ENCODE measurements at regions not wholly inside any gene's neighbourhood (a gene's known extent, or its start where the extent isn't known, plus 50 kb on each side); places are given as distances from the start of the nearest gene placed in this dataset.

- H3K4me1 ChIP-seq (ENCODE audit: control insufficient read depth in 3 of 3, insufficient read depth in 3 of 3, low read length in 3 of 3), result no peaks in the 10 kb centered on the region
- no peaks in the 10 kb centered on the region for H3K9me3 ChIP-seq (ENCODE audit: control insufficient read depth in 3 of 3, low read length in 3 of 3)
- H3K4me3 ChIP-seq (ENCODE audit: low read length in 3 of 3), result no peak overlapping the region
- H3K9ac ChIP-seq (ENCODE audit: low read depth in 1 of 3, low read length in 3 of 3), result no peak overlapping the region
- no peak overlapping the region for H3K27ac ChIP-seq (ENCODE audit: low read depth, low read length)
- H3K36me3 ChIP-seq (ENCODE audit: control insufficient read depth in 3 of 3, insufficient read depth in 3 of 3, low read length in 3 of 3), result no peaks in the 10 kb centered on the region
- H3K27me3 ChIP-seq (ENCODE audit: control insufficient read depth in 3 of 3, insufficient read depth in 3 of 3, low read length in 3 of 3), result no peaks in the 10 kb centered on the region
These were observed 316.8 kb upstream of the ATP10A start for GRCh38 chr15:26179906-26180305.

GRCh38 chr15:26178640-26179220, 315.6 kb upstream of the ATP10A start:
- Histone ChIP-seq H3K9me3 (ENCODE audit: control insufficient read depth in 3 of 3, low read length in 3 of 3) (no peaks in the 10 kb centered on the region), H3K27ac (ENCODE audit: low read depth, low read length) (no peak overlapping the region), H3K4me1 (ENCODE audit: control insufficient read depth in 3 of 3, insufficient read depth in 3 of 3, low read length in 3 of 3) (no peaks in the 10 kb centered on the region), H3K9ac (ENCODE audit: low read depth in 1 of 3, low read length in 3 of 3) (no peak overlapping the region), H3K36me3 (ENCODE audit: control insufficient read depth in 3 of 3, insufficient read depth in 3 of 3, low read length in 3 of 3) (no peaks in the 10 kb centered on the region), H3K4me3 (ENCODE audit: low read length in 3 of 3) (no peak overlapping the region), H3K27me3 (ENCODE audit: control insufficient read depth in 3 of 3, insufficient read depth in 3 of 3, low read length in 3 of 3) (no peaks in the 10 kb centered on the region)

- no peak overlapping the region for H3K9ac ChIP-seq (ENCODE audit: low read depth in 1 of 3, low read length in 3 of 3)
- no peaks in the 10 kb centered on the region for H3K27me3 ChIP-seq (ENCODE audit: control insufficient read depth in 3 of 3, insufficient read depth in 3 of 3, low read length in 3 of 3)
- H3K36me3 ChIP-seq (ENCODE audit: control insufficient read depth in 3 of 3, insufficient read depth in 3 of 3, low read length in 3 of 3), result no peaks in the 10 kb centered on the region
- no peak overlapping the region for H3K27ac ChIP-seq (ENCODE audit: low read depth, low read length)
- H3K9me3 ChIP-seq (ENCODE audit: control insufficient read depth in 3 of 3, low read length in 3 of 3), result no peaks in the 10 kb centered on the region
- no peak overlapping the region for H3K4me3 ChIP-seq (ENCODE audit: low read length in 3 of 3)
- H3K4me1 ChIP-seq (ENCODE audit: control insufficient read depth in 3 of 3, insufficient read depth in 3 of 3, low read length in 3 of 3), result no peaks in the 10 kb centered on the region
These were observed 314.7 kb upstream of the ATP10A start for GRCh38 chr15:26177816-26178215.

GRCh38 chr15:26176831-26177230, 313.7 kb upstream of the ATP10A start:
- no peak overlapping the region for H3K9ac ChIP-seq (ENCODE audit: low read depth in 1 of 3, low read length in 3 of 3)
- H3K4me3 ChIP-seq (ENCODE audit: low read length in 3 of 3), result no peak overlapping the region
- no peaks in the 10 kb centered on the region for H3K36me3 ChIP-seq (ENCODE audit: control insufficient read depth in 3 of 3, insufficient read depth in 3 of 3, low read length in 3 of 3)
- no peaks in the 10 kb centered on the region for H3K9me3 ChIP-seq (ENCODE audit: control insufficient read depth in 3 of 3, low read length in 3 of 3)
- H3K27me3 ChIP-seq (ENCODE audit: control insufficient read depth in 3 of 3, insufficient read depth in 3 of 3, low read length in 3 of 3), result no peaks in the 10 kb centered on the region
- no peak overlapping the region for H3K27ac ChIP-seq (ENCODE audit: low read depth, low read length)
- H3K4me1 ChIP-seq (ENCODE audit: control insufficient read depth in 3 of 3, insufficient read depth in 3 of 3, low read length in 3 of 3), result no peaks in the 10 kb centered on the region

- Histone ChIP-seq H3K36me3 (ENCODE audit: control insufficient read depth in 3 of 3, insufficient read depth in 3 of 3, low read length in 3 of 3) (no peaks in the 10 kb centered on the region), H3K27ac (ENCODE audit: low read depth, low read length) (no peak overlapping the region), H3K4me1 (ENCODE audit: control insufficient read depth in 3 of 3, insufficient read depth in 3 of 3, low read length in 3 of 3) (no peaks in the 10 kb centered on the region)
These were observed 308.1 kb upstream of the ATP10A start for GRCh38 chr15:26171266-26171665.

GRCh38 chr15:26166429-26166828, 303.3 kb upstream of the ATP10A start:
- no peak overlapping the region for H3K27ac ChIP-seq (ENCODE audit: low read depth, low read length)
- H3K36me3 ChIP-seq (ENCODE audit: control insufficient read depth in 3 of 3, insufficient read depth in 3 of 3, low read length in 3 of 3), result no peaks in the 10 kb centered on the region
- no peak overlapping the region for H3K9ac ChIP-seq (ENCODE audit: low read depth in 1 of 3, low read length in 3 of 3)
- no peaks in the 10 kb centered on the region for H3K9me3 ChIP-seq (ENCODE audit: control insufficient read depth in 3 of 3, low read length in 3 of 3)
- H3K4me1 ChIP-seq (ENCODE audit: control insufficient read depth in 3 of 3, insufficient read depth in 3 of 3, low read length in 3 of 3), result no peaks in the 10 kb centered on the region
- H3K4me3 ChIP-seq (ENCODE audit: low read length in 3 of 3), result no peak overlapping the region
- H3K27me3 ChIP-seq (ENCODE audit: control insufficient read depth in 3 of 3, insufficient read depth in 3 of 3, low read length in 3 of 3), result no peaks in the 10 kb centered on the region

More at GRCh38 chr15:26171266-26171665, 308.1 kb upstream of the ATP10A start:
- H3K9ac ChIP-seq (ENCODE audit: low read depth in 1 of 3, low read length in 3 of 3), result no peak overlapping the region
- H3K9me3 ChIP-seq (ENCODE audit: control insufficient read depth in 3 of 3, low read length in 3 of 3), result no peaks in the 10 kb centered on the region
- H3K4me3 ChIP-seq (ENCODE audit: low read length in 3 of 3), result no peak overlapping the region
- no peaks in the 10 kb centered on the region for H3K27me3 ChIP-seq (ENCODE audit: control insufficient read depth in 3 of 3, insufficient read depth in 3 of 3, low read length in 3 of 3)

- Histone ChIP-seq H3K4me3 (ENCODE audit: low read length in 3 of 3) (no peak overlapping the region), H3K4me1 (ENCODE audit: control insufficient read depth in 3 of 3, insufficient read depth in 3 of 3, low read length in 3 of 3) (no peaks in the 10 kb centered on the region), H3K9me3 (ENCODE audit: control insufficient read depth in 3 of 3, low read length in 3 of 3) (no peaks in the 10 kb centered on the region), H3K27me3 (ENCODE audit: control insufficient read depth in 3 of 3, insufficient read depth in 3 of 3, low read length in 3 of 3) (no peaks in the 10 kb centered on the region), H3K36me3 (ENCODE audit: control insufficient read depth in 3 of 3, insufficient read depth in 3 of 3, low read length in 3 of 3) (no peaks in the 10 kb centered on the region), H3K27ac (ENCODE audit: low read depth, low read length) (no peak overlapping the region), H3K9ac (ENCODE audit: low read depth in 1 of 3, low read length in 3 of 3) (no peak overlapping the region)
These were observed 302.4 kb upstream of the ATP10A start for GRCh38 chr15:26165546-26165945.

GRCh38 chr15:26160343-26160742, 297.2 kb upstream of the ATP10A start:
- Histone ChIP-seq H3K27ac (ENCODE audit: low read depth, low read length) (no peak overlapping the region), H3K4me3 (ENCODE audit: low read length in 3 of 3) (no peak overlapping the region), H3K36me3 (ENCODE audit: control insufficient read depth in 3 of 3, insufficient read depth in 3 of 3, low read length in 3 of 3) (no peaks in the 10 kb centered on the region), H3K9me3 (ENCODE audit: control insufficient read depth in 3 of 3, low read length in 3 of 3) (peaks cover 0 to 2% (median 0%) of the 10 kb centered on the region in 3 donors), H3K9ac (ENCODE audit: low read depth in 1 of 3, low read length in 3 of 3) (no peak overlapping the region), H3K4me1 (ENCODE audit: control insufficient read depth in 3 of 3, insufficient read depth in 3 of 3, low read length in 3 of 3) (no peaks in the 10 kb centered on the region), H3K27me3 (ENCODE audit: control insufficient read depth in 3 of 3, insufficient read depth in 3 of 3, low read length in 3 of 3) (peaks cover 0 to 3% (median 0%) of the 10 kb centered on the region in 3 donors)

GRCh38 chr15:26158176-26158575, 295.0 kb upstream of the ATP10A start:
- Histone ChIP-seq H3K27me3 (ENCODE audit: control insufficient read depth in 3 of 3, insufficient read depth in 3 of 3, low read length in 3 of 3) (peaks cover 0 to 3% (median 0%) of the 10 kb centered on the region in 3 donors), H3K4me3 (ENCODE audit: low read length in 3 of 3) (no peak overlapping the region), H3K9ac (ENCODE audit: low read depth in 1 of 3, low read length in 3 of 3) (no peak overlapping the region), H3K9me3 (ENCODE audit: control insufficient read depth in 3 of 3, low read length in 3 of 3) (peaks cover 0 to 2% (median 0%) of the 10 kb centered on the region in 3 donors), H3K27ac (ENCODE audit: low read depth, low read length) (no peak overlapping the region), H3K4me1 (ENCODE audit: control insufficient read depth in 3 of 3, insufficient read depth in 3 of 3, low read length in 3 of 3) (no peaks in the 10 kb centered on the region), H3K36me3 (ENCODE audit: control insufficient read depth in 3 of 3, insufficient read depth in 3 of 3, low read length in 3 of 3) (no peaks in the 10 kb centered on the region)

- no peak overlapping the region for H3K27ac ChIP-seq (ENCODE audit: low read depth, low read length)
- peaks cover 0 to 2% (median 0%) of the 10 kb centered on the region in 3 donors for H3K9me3 ChIP-seq (ENCODE audit: control insufficient read depth in 3 of 3, low read length in 3 of 3)
- H3K36me3 ChIP-seq (ENCODE audit: control insufficient read depth in 3 of 3, insufficient read depth in 3 of 3, low read length in 3 of 3), result no peaks in the 10 kb centered on the region
- H3K27me3 ChIP-seq (ENCODE audit: control insufficient read depth in 3 of 3, insufficient read depth in 3 of 3, low read length in 3 of 3), result peaks cover 0 to 3% (median 0%) of the 10 kb centered on the region in 3 donors
- H3K4me1 ChIP-seq (ENCODE audit: control insufficient read depth in 3 of 3, insufficient read depth in 3 of 3, low read length in 3 of 3), result no peaks in the 10 kb centered on the region
- no peak overlapping the region for H3K9ac ChIP-seq (ENCODE audit: low read depth in 1 of 3, low read length in 3 of 3)
- H3K4me3 ChIP-seq (ENCODE audit: low read length in 3 of 3), result no peak overlapping the region
These were observed 294.0 kb upstream of the ATP10A start for GRCh38 chr15:26157081-26157480.
